Activated T-helper 2 cell treated with anti-CD3 and anti-CD28 coated beads, Interferon-gamma antibody, Interleukin-2, Interleukin-4, amounts not matched to agents 10 μg/mL and 5 μg/mL and 100 μg/mL, durations not matched to agents 14 hours and 24 hours and 36 hours (primary cell): ENCODE measurements at regions not wholly inside any gene's neighbourhood (a gene's known extent, or its start where the extent isn't known, plus 50 kb on each side); places are given as distances from the start of the nearest gene placed in this dataset.
A peak's percentile ranks its signal among the peaks of the same experiment; 100 is the strongest.

Experiments
- DNase-seq: peaks from one replicate; pipeline ENCODE4 v3.0.0; 2021; ENCODE audit warnings: low spot score
- H3K27ac Mint-ChIP-seq: one replicate; pipeline ENCODE4 v1.8.0; 2021; ENCODE audit warnings: mixed read lengths
- H3K27me3 Mint-ChIP-seq: one replicate; pipeline ENCODE4 v1.8.0; 2021; ENCODE audit warnings: low read depth, mixed read lengths
- H3K36me3 Mint-ChIP-seq: one replicate; pipeline ENCODE4 v1.8.0; 2021; ENCODE audit warnings: low read depth, mixed read lengths
- H3K4me1 Mint-ChIP-seq: one replicate; pipeline ENCODE4 v1.8.0; 2021; ENCODE audit warnings: low read depth, mixed read lengths
- H3K4me3 Mint-ChIP-seq: one replicate; pipeline ENCODE4 v1.8.0; 2021; ENCODE audit warnings: low read depth, mild to moderate bottlenecking, moderate library complexity, mixed read lengths
- H3K9me3 Mint-ChIP-seq: one replicate; pipeline ENCODE4 v1.8.0; 2021; ENCODE audit warnings: mixed read lengths
- intact Hi-C: fragments of 100-400 bp; cut with micrococcal nuclease; formaldehyde crosslinking; loops from one replicate; pipeline ENCODE4 v1.15.1; 2023

DNA sequence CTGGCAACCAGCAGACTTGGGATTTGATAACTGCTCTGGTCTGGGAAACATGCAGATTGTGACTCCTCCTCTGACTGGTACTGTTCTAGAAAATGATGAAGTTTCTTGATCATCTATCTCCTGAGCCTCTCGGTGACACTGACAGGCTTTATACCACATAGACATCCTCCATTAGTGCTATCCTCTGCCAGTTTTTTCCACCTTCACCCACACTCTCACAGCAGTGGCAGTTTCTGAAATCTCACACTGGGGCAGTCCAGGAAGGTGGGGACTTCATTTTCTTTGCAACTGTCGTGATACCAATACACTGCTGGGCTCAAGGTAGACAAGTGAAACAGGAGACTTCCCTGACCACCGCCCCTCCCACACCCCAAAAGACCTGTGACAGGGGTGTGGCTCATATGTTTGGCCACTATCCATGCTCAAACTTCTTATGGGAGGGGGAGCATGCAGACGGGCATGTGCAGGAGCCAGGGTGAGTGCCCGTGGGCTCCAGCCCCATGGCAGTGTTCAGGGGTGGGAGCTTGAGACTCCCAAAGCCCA is 66.3 kb upstream of the RMDN2 start:
- Mint-ChIP-seq H3K36me3 (no peaks in the 10 kb centered on the region), H3K27ac (no peak overlapping the region), H3K27me3 (peaks cover 24% of the 10 kb centered on the region), H3K4me1 (peaks cover 3% of the 10 kb centered on the region), H3K4me3 (no peak overlapping the region), H3K9me3 (no peaks in the 10 kb centered on the region)
- intact Hi-C loops, result no loop called here
- DNase-seq, result no peak

DNA sequence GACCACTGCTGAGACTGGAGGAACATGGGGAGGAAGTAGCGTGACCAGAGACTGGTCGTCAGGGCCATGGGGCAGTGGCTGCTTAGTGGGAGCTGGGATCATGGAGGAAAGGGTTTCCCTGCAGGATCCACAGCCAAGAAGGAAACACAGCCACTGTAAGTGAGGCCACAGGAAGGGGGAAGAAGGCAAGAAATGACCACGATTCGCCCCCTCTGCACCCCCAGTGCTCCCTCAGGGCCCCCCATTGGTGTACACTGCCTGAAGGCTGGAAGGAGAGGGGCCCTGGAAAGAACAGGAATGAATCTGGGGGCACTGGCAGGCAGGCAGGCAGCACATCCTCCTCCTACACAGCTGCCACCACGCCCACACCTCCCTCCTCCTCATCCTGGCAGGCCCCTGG is 62.5 kb upstream of the RMDN2 start:
- Mint-ChIP-seq H3K4me1 (peaks cover 3% of the 10 kb centered on the region), H3K9me3 (no peaks in the 10 kb centered on the region), H3K36me3 (no peaks in the 10 kb centered on the region), H3K27ac (no peak overlapping the region), H3K4me3 (no peak overlapping the region), H3K27me3 (peaks cover 33% of the 10 kb centered on the region)
- intact Hi-C loops, result no loop called here
- DNase-seq, result no peak

DNA sequence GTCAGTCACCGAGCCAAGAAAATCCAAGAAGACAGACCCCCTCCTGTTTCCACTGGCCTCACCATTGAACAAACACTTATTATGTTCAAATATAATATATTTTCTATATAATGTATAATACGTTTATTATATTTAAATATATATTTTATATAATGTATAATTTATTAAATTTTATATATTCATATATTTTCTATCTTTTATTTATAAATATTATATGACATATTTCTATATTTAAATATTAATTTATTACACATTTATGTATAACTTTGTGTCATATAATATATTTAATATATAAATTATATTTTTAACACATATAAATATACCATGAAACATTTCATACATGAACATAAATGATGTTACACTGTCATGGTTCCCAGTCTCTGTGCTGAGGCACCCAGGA is 60.9 kb upstream of the RMDN2 start:
- intact Hi-C loops, result no loop called here
- Mint-ChIP-seq H3K36me3 (no peaks in the 10 kb centered on the region), H3K9me3 (no peaks in the 10 kb centered on the region), H3K27me3 (peaks cover 33% of the 10 kb centered on the region), H3K4me1 (peaks cover 2% of the 10 kb centered on the region), H3K27ac (no peak overlapping the region), H3K4me3 (no peak overlapping the region)
- no peak for DNase-seq

DNA sequence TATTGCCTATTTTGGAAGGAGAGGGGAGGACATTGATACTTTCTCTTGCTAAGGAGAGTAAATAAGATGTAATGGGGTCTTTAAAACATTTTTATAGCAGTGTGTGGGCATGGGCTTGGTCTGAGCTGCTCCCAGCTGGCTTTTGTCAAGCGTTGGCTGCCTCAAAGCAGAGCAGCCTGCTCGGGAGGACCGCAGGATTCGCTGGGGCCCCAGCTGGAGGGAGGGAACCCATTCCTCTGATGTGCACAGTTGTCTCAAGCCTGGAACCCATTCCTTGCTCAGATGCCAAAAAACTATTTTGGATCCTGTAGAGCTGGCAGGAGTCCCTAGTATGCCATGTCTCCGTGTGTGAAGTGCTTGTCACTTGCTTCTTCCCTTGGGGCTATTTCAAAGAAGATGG is 59.4 kb upstream of the RMDN2 start:
- no peak for DNase-seq
- Mint-ChIP-seq H3K4me3 (no peak overlapping the region), H3K27me3 (peaks cover 33% of the 10 kb centered on the region), H3K27ac (no peak overlapping the region), H3K4me1 (peaks cover 6% of the 10 kb centered on the region), H3K9me3 (no peaks in the 10 kb centered on the region), H3K36me3 (no peaks in the 10 kb centered on the region)
- intact Hi-C loops, result no loop called here

DNA sequence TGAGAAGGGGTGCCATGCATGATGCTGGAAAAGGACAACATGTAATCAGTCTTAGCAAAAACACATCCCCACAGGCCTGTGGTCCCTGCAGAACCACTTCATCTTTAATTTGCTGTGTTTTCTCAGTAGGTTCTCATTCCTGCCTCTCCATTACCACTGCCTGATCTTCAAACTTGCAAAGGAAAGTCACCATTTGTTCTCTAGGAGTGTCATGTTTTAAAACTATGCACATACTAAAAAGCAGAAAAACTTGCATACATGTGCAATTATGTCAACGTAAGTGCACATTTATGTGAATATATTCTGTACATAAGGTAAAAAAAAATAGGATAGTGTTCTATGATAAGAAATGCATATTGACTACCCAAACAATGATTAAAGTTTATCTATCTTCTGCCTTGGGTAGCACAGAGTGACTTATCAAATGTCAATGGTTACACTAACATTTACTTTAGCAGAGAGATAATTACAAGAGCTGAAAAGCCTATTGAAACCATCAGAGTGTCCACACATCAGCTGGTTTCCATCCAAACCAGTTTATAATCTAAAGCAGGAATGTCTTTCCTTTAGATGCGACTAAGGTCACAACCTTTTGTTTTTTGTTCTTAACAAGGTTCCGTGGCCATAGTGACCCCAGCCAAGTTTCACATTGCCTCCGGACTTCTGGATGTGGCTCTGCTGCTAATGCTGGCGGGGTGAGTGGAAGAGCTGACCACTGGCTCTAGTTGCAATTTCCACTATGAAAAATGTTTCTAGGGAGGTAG is 58.7 kb upstream of the RMDN2 start:
- peaks cover 2% of the 10 kb centered on the region for H3K36me3 Mint-ChIP-seq
- no peak overlapping the region for H3K27ac Mint-ChIP-seq
- H3K27me3 Mint-ChIP-seq, result peaks cover 31% of the 10 kb centered on the region
- no peak overlapping the region for H3K4me3 Mint-ChIP-seq
- no peaks in the 10 kb centered on the region for H3K9me3 Mint-ChIP-seq
- H3K4me1 Mint-ChIP-seq, result peaks cover 13% of the 10 kb centered on the region
- no peak for DNase-seq
- intact Hi-C loops, result no loop called here

DNA sequence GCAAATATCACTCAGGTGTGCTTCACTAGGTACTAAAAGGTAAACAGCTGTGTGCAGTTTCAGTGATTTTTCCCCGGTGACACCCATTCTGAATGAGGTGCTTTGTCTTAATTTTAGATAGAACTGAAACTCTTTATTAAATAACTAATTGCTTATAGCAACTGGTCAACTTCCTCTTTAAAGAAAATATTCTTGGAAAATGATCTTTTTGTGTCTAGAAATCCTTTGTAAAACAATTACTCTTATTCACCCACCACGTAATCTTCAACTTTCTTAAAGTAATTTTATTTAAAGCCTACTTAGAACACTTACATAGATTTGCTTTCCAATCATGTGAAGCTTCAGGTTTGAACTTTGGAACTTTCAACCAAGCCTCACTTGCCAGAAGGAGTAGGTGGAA is 57.9 kb upstream of the RMDN2 start:
- no peaks in the 10 kb centered on the region for H3K9me3 Mint-ChIP-seq
- no peak overlapping the region for H3K27ac Mint-ChIP-seq

DNA sequence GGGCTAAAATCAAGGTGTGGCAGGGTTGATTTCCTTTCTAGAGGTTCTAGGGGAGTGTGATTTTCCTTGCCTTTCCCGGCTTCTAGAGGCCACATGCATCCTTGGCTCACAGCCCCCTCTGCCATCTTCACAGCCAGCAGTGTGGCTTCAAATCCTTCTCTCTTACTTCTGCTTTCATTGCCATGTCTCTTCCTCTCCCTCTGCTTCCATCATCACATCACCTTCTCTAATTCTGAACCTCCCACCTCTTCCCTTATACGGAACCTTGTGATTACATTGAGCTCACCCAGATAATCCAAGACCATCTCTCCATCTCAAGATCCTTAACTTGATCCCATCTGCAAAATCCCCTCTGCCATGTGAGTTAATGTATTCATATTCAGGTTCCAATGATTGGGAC is 56.2 kb upstream of the RMDN2 start:
- Mint-ChIP-seq H3K27ac (no peak overlapping the region), H3K4me3 (no peak overlapping the region)

More for the DNA sequence above, 57.9 kb upstream of the RMDN2 start:
- no peak for DNase-seq
- intact Hi-C loops, result no loop called here
- H3K4me3 Mint-ChIP-seq, result no peak overlapping the region
- peaks cover 21% of the 10 kb centered on the region for H3K4me1 Mint-ChIP-seq
- H3K27me3 Mint-ChIP-seq, result peaks cover 25% of the 10 kb centered on the region
- peaks cover 2% of the 10 kb centered on the region for H3K36me3 Mint-ChIP-seq

DNA sequence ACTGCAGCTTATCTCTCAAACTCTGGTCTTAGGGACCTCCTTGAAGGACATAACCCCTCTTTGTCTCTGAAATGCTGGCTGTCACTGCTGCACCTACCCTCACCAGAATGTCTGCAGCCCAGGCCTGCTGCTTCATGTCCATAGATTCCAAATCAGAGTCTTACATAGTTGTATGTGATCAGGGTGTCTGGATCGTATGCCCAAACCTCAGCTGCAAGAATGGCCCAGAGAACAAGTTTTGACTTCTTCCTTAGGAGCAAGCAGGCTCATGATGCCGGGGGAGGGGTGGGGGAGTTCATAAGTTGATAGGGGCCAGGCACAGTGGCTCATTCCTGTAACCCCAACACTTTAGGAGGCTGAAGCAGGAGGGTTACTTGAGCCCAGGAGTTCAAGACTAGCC is 55.8 kb upstream of the RMDN2 start:
- H3K27me3 Mint-ChIP-seq, result peaks cover 10% of the 10 kb centered on the region
- H3K9me3 Mint-ChIP-seq, result no peaks in the 10 kb centered on the region
- intact Hi-C loops, result no loop called here
- peaks cover 2% of the 10 kb centered on the region for H3K36me3 Mint-ChIP-seq
- no peak overlapping the region for H3K27ac Mint-ChIP-seq
- H3K4me1 Mint-ChIP-seq, result peaks cover 34% of the 10 kb centered on the region
- DNase-seq, result no peak
- H3K4me3 Mint-ChIP-seq, result no peak overlapping the region

More for the DNA sequence above, 56.2 kb upstream of the RMDN2 start:
- intact Hi-C loops, result no loop called here
- Mint-ChIP-seq H3K9me3 (no peaks in the 10 kb centered on the region), H3K36me3 (peaks cover 2% of the 10 kb centered on the region), H3K27me3 (peaks cover 12% of the 10 kb centered on the region), H3K4me1 (peaks cover 34% of the 10 kb centered on the region)
- DNase-seq, result no peak

DNA sequence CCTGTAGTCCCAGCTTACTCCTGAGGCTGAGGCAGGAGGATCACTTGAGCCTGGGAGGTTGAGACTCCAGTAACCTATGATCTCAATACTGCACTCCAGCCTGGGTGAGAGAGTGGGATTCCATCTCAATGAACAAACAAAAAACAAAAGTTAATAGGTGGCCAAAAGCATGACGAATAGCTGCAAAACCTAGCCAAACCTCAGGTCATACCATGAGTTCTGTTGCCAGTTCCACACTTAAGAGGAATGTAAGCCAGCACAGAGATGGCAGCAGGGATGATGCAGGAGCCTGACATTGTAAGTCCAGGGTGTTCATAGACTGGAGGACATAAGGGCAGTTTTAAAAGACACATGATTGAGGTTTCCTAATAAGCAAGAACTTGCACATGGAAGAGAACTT is 55.3 kb upstream of the RMDN2 start:
- Mint-ChIP-seq H3K27me3 (peaks cover 10% of the 10 kb centered on the region), H3K9me3 (no peaks in the 10 kb centered on the region), H3K27ac (no peak overlapping the region), H3K4me3 (no peak overlapping the region), H3K36me3 (peaks cover 2% of the 10 kb centered on the region), H3K4me1 (peaks cover 34% of the 10 kb centered on the region)
- intact Hi-C loops, result loop anchor here (5.0 to 10.0 kb wide), 5 partner anchors 197 to 492 kb away; partner anchors contain the start of gene CDC42EP3
- no peak for DNase-seq

DNA sequence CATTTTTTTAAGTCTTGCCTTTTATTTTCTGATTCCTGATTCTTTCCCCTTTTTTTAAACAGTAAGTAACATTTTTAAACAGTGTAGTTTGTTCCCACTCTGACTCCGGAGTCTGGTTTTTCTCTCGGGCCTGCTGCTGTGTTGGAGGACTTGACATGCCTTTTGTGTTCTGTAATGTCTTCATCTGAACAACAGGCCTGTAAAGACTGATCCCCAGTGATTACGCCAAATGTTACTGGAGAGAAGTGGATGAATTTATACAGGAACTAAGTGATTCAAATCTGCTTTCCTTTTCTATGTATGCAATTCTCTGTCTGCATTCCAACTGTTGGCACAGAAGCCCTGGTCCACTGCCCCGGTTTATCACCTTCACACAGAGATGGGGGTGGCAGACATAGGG is 54.3 kb upstream of the RMDN2 start:
- Mint-ChIP-seq H3K4me1 (peaks cover 34% of the 10 kb centered on the region), H3K27me3 (peaks cover 9% of the 10 kb centered on the region), H3K27ac (no peak overlapping the region), H3K9me3 (no peaks in the 10 kb centered on the region), H3K36me3 (peaks cover 2% of the 10 kb centered on the region), H3K4me3 (no peak overlapping the region)
- no peak for DNase-seq
- intact Hi-C loops, result loop anchor here (5.0 to 10.0 kb wide), 5 partner anchors 199 to 494 kb away; partner anchors contain the start of gene CDC42EP3

DNA sequence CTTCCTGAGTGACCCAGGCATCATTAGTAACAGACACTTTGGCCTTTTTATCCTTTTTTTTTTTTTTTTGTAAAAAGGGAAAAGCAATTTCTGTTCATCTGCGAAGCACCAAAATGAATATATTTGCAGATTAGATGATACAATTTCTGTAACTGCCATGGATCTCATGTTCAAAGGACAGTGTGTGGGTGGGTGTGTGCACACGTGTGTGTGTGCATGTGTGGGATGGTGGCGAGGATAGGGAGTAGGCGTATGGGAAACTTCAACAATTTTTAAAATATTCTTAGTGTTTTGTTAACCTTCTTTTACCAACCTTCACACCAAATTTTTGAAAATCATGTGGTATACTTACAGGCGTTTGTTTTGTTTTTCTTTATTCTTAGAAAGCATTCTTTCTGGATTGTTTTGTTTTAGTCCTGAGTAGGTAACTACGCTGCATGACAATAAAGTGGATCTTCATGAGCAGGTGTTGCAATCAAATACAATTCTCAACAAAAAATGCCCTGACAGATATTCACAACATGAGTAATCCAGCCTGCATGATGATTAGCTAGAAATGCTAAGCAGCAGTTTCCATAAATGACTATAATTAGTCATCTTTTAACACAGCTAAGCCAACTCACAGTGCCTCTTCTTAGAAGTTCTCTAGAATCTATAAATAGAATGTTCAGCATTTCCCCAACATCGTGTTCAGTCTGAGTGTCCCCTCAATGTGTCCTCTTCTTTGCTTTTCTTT is 53.5 kb upstream of the RMDN2 start:
- no peak for DNase-seq
- H3K27me3 Mint-ChIP-seq, result peaks cover 2% of the 10 kb centered on the region
- H3K4me3 Mint-ChIP-seq, result peak overlapping the region; percentile 10
- H3K27ac Mint-ChIP-seq, result peak overlapping the region; percentile 86
- intact Hi-C loops, result loop anchor here (1.0 to 10.0 kb wide), 6 partner anchors 199 to 494 kb away; partner anchors contain the start of gene CDC42EP3
- no peaks in the 10 kb centered on the region for H3K9me3 Mint-ChIP-seq
- peaks cover 34% of the 10 kb centered on the region for H3K4me1 Mint-ChIP-seq
- peaks cover 2% of the 10 kb centered on the region for H3K36me3 Mint-ChIP-seq

DNA sequence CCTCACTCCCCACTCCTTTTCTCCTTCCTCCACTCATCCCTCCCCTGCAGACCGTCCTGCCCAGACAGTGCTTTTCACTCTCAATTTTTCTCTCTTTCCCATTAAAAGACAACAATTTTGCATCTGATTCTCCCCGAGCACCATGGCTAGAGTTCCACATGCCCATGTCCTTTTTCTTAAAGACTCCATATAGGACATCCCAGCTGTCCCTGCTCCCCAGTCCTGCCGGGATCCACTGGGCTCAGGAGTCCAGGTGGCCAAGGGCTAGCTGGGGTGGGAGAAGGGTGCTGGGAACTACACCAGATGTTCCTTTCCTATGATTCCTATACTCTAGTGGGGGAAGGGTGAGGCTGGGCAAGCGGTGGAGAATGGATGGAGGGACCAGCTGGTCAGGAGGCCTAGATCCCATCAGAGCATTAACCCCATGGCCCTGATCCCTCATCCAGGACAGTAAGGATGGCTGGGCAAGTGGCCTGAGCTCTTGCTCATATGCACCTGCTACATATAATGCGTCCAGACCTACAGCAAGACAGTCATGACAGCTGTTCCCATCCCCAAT is 52.8 kb upstream of the RMDN2 start:
- Mint-ChIP-seq H3K36me3 (peaks cover 2% of the 10 kb centered on the region), H3K27ac (peak overlapping the region; percentile 86), H3K9me3 (no peaks in the 10 kb centered on the region), H3K27me3 (no peaks in the 10 kb centered on the region), H3K4me3 (peak overlapping the region; percentile 10), H3K4me1 (peaks cover 34% of the 10 kb centered on the region)
- no peak for DNase-seq
- intact Hi-C loops, result loop anchor here (1.0 to 10.0 kb wide), 6 partner anchors 200 to 495 kb away; partner anchors contain the start of gene CDC42EP3
